HepG2 (cell line): ENCODE measurements at regions not wholly inside any gene's neighbourhood (a gene's known extent, or its start where the extent isn't known, plus 50 kb on each side); places are given as distances from the start of the nearest gene placed in this dataset.

Experiments used
- ATAC-seq: fragments of 200-7000 bp; cut with Tn5 transposase; 3 replicates; pipeline ENCODE4 v1.9.1; 2020; ENCODE audit warnings: mild to moderate bottlenecking, moderate library complexity
- BruUV-seq: library from RNA; stranded (reverse); fragments of 400-500 nt; replicated peaks from 2 replicates; lab custom pipeline; 2021; lab: Mats Ljungman, UMichigan
- CTCF ChIA-PET: fragments of 300-600 bp; formaldehyde crosslinking; extraction: SDS; loops from one replicate; lab custom pipeline; 2021; ENCODE audit warnings: low total read pairs, inconsistent platforms, low intra/inter-chr PET ratio; lab: Yijun Ruan, JAX
- POLR2A ChIA-PET: fragments of 350-600 bp; sonication (Branson Sonifier 250); formaldehyde crosslinking; loops from one replicate; lab custom pipeline; 2020; ENCODE audit warnings: antibody characterized with exemption, inconsistent platforms; lab: Yijun Ruan, JAX
- DNase-seq: peaks from one replicate; pipeline ENCODE4 v3.0.0-alpha.2; 2015; ENCODE audit warnings: low spot score
- FAIRE-seq: peaks from 3 replicates; lab custom pipeline; 2011; peaks lifted over from hg19 to GRCh38; lab: Jason Lieb, UNC
- H2AFZ ChIP-seq: one replicate; pipeline ENCODE4 v1.6.1; 2011; ENCODE audit warnings: low read length, inconsistent platforms
- H3K27ac ChIP-seq: fragments of 300-600 bp; 3 replicates; pipeline ENCODE4 v1.8.0; 2011; ENCODE audit warnings: mixed run types, mild to moderate bottlenecking, mixed read lengths, low read length, inconsistent platforms; ENCODE audit not compliant: insufficient read depth; ENCODE audit errors: extremely low read length
- H3K27me3 ChIP-seq, 2 experiments: fragments of 200-600 bp in 1 of 2; 2 replicates in 1 of 2; 3 replicates in 1 of 2; pipeline versions ENCODE4 v1.6.0 to v1.8.0; 2011; ENCODE audit warnings: low read length in 2 of 2, mild to moderate bottlenecking in 2 of 2, moderate library complexity in 2 of 2, inconsistent platforms in 1 of 2; ENCODE audit not compliant: insufficient read depth in 2 of 2, control insufficient read depth in 1 of 2
- H3K36me3 ChIP-seq, 2 experiments: fragments of 200-600 bp in 1 of 2; replicated peaks in 1 of 2; 2 replicates in 1 of 2; 3 replicates in 1 of 2; pipeline versions ENCODE4 v1.5.1 to v1.8.0; 2011; ENCODE audit warnings: low read length in 2 of 2, inconsistent platforms in 1 of 2; ENCODE audit not compliant: insufficient read depth in 2 of 2, control insufficient read depth in 1 of 2
- H3K4me1 ChIP-seq: 2 replicates; pipeline ENCODE4 v1.5.1; 2012; ENCODE audit warnings: low read length, inconsistent platforms; ENCODE audit not compliant: insufficient read depth
- H3K4me2 ChIP-seq: 2 replicates; pipeline ENCODE4 v1.6.0; 2011; ENCODE audit warnings: low read depth, low read length, inconsistent platforms
- H3K4me3 ChIP-seq, 3 experiments: fragments of 200-600 bp in 1 of 3; sonication (generic), shearing (Covaris generic) in 1 of 3; replicated peaks in 1 of 3; 2 replicates each; pipeline ENCODE4 v1.5.1; 2011 to 2016; ENCODE audit warnings: low read length in 3 of 3, inconsistent platforms in 2 of 3, low read depth in 2 of 3, mild to moderate bottlenecking in 2 of 3, control low read depth in 1 of 3, mixed read lengths in 1 of 3; ENCODE audit not compliant: insufficient read depth in 1 of 3
- H3K79me2 ChIP-seq: one replicate; pipeline ENCODE4 v1.6.1; 2011; ENCODE audit warnings: low read length, inconsistent platforms; ENCODE audit not compliant: insufficient read depth
- H3K9ac ChIP-seq: 2 replicates; pipeline ENCODE4 v1.6.0; 2011; ENCODE audit warnings: mild to moderate bottlenecking, low read depth, low read length, inconsistent platforms; ENCODE audit not compliant: insufficient read depth
- H3K9me3 ChIP-seq: 2 replicates; pipeline ENCODE4 v1.5.1; 2012; ENCODE audit warnings: mild to moderate bottlenecking, low read length
- H4K20me1 ChIP-seq: 2 replicates; pipeline ENCODE4 v1.6.0; 2011; ENCODE audit warnings: inconsistent platforms, mild to moderate bottlenecking, low read length, moderate library complexity; ENCODE audit not compliant: insufficient read depth
- BHLHE40 ChIP-seq: IDR thresholded peaks from 2 replicates; pipeline ENCODE4 v1.6.1; 2011; ENCODE audit warnings: low read length, improper control_type of control experiment
- CBX5 ChIP-seq: sonication (generic); formaldehyde crosslinking; IDR thresholded peaks from 2 replicates; pipeline ENCODE4 v1.4.0; 2020; ENCODE audit warnings: missing genetic modification reagents, borderline replicate concordance
- FOXK2 ChIP-seq: fragments of 450-650 bp; IDR thresholded peaks from 2 replicates; pipeline ENCODE4 v1.6.1; 2016
- HOXA3 ChIP-seq: sonication (generic); formaldehyde crosslinking; IDR thresholded peaks from 2 replicates; pipeline ENCODE4 v1.5.0; 2020; ENCODE audit warnings: missing genetic modification reagents
- JUND ChIP-seq: sonication (generic); formaldehyde crosslinking; IDR thresholded peaks from 2 replicates; pipeline ENCODE4 v1.8.0; 2022; ENCODE audit warnings: mild to moderate bottlenecking, missing genetic modification reagents
- KAT8 ChIP-seq: IDR thresholded peaks from 2 replicates; pipeline ENCODE4 v1.6.1; 2016; ENCODE audit warnings: missing genetic modification reagents, missing compliant biosample characterization
- MAFF ChIP-seq: IDR thresholded peaks from 2 replicates; pipeline ENCODE4 v1.6.1; 2011; ENCODE audit warnings: low read depth, low read length, improper control_type of control experiment
- SMYD3 ChIP-seq: sonication (generic); formaldehyde crosslinking; IDR thresholded peaks from 2 replicates; pipeline ENCODE4 v1.8.1; 2023; ENCODE audit warnings: mild to moderate bottlenecking, missing genetic modification reagents
- SP140L ChIP-seq: sonication (generic); formaldehyde crosslinking; IDR thresholded peaks from 2 replicates; pipeline ENCODE4 v1.4.0; 2020; ENCODE audit warnings: missing genetic modification reagents, borderline replicate concordance
- ZKSCAN8 ChIP-seq: IDR thresholded peaks from 2 replicates; pipeline ENCODE4 v1.6.1; 2016; ENCODE audit warnings: borderline replicate concordance, missing genetic modification reagents, missing compliant biosample characterization
- ZNF589 ChIP-seq: sonication (generic); formaldehyde crosslinking; conservative IDR thresholded peaks from 2 replicates; pipeline ENCODE4 v1.8.0; 2022; ENCODE audit warnings: mild to moderate bottlenecking, moderate library complexity, missing genetic modification reagents
- WGBS: methylation state at CpG from one replicate; pipeline ENCODE4 v1.1.6; 2017; ENCODE audit warnings: low lambda C conversion rate; 5-methylcytosine and 5-hydroxymethylcytosine counted together
- in situ Hi-C: cut with HindIII; loops from 2 replicates; pipeline ENCODE4 v1.10.0; 2017; ENCODE audit warnings: low pct_unique_long_range_greater_than_20kb; ENCODE audit not compliant: extremely low pct_ligation_motif_present
- intact Hi-C: fragments of 100-400 bp; cut with micrococcal nuclease; formaldehyde crosslinking; loops from one replicate; pipeline ENCODE4 v1.10.0; 2022; ENCODE audit not compliant: unreplicated experiment
- TF ChIP-seq, protein P1 (sequence below): sonication (generic); formaldehyde crosslinking; IDR thresholded peaks from 2 replicates; pipeline ENCODE4 v1.5.1; 2020; ENCODE audit warnings: mild to moderate bottlenecking, missing genetic modification reagents, moderate library complexity
- TF ChIP-seq, protein P2 (sequence below): sonication (generic); formaldehyde crosslinking; IDR thresholded peaks from 2 replicates; pipeline ENCODE4 v1.4.0; 2020; ENCODE audit warnings: missing genetic modification reagents, borderline replicate concordance
- TF ChIP-seq, protein P3 (sequence below), 2 experiments: sonication (generic) in 1 of 2; formaldehyde crosslinking in 1 of 2; IDR thresholded peaks; 2 replicates each; pipeline versions ENCODE4 v1.5.1 to v1.6.1; 2011 to 2020; ENCODE audit warnings: borderline replicate concordance in 1 of 2, low read depth in 1 of 2, low read length in 1 of 2, mild to moderate bottlenecking in 1 of 2, missing genetic modification reagents in 1 of 2, moderate library complexity in 1 of 2
- TF ChIP-seq, protein P4 (sequence below): sonication (generic); formaldehyde crosslinking; IDR thresholded peaks from 2 replicates; pipeline ENCODE4 v1.4.0; 2020; ENCODE audit warnings: mild to moderate bottlenecking, missing genetic modification reagents

DNA sequence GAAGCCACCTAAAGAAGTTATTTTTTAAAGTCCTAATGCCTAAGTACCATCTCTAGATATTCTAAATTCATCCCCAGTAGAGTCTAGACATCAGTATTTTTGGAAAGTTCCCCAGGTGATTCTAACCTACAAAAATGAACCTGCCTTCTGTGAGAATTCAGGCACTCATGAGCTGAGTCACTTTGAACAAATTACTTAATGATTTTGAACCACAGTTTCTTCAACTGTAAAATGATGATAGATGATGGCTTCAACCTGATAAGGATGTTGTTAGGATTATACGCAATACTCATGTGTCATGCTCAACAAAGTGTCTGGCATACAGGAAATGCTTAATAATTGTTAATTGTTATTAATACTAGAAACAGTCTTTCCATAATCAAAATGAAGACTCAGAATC is 82.8 kb upstream of the OR5AK2 start:
- in situ Hi-C loops: no loop called here
- no peak for TF ChIP-seq ZNF589 (CRISPR knock-in tag)
- no peak for TF ChIP-seq MAFF
- TF ChIP-seq, protein P1, sequence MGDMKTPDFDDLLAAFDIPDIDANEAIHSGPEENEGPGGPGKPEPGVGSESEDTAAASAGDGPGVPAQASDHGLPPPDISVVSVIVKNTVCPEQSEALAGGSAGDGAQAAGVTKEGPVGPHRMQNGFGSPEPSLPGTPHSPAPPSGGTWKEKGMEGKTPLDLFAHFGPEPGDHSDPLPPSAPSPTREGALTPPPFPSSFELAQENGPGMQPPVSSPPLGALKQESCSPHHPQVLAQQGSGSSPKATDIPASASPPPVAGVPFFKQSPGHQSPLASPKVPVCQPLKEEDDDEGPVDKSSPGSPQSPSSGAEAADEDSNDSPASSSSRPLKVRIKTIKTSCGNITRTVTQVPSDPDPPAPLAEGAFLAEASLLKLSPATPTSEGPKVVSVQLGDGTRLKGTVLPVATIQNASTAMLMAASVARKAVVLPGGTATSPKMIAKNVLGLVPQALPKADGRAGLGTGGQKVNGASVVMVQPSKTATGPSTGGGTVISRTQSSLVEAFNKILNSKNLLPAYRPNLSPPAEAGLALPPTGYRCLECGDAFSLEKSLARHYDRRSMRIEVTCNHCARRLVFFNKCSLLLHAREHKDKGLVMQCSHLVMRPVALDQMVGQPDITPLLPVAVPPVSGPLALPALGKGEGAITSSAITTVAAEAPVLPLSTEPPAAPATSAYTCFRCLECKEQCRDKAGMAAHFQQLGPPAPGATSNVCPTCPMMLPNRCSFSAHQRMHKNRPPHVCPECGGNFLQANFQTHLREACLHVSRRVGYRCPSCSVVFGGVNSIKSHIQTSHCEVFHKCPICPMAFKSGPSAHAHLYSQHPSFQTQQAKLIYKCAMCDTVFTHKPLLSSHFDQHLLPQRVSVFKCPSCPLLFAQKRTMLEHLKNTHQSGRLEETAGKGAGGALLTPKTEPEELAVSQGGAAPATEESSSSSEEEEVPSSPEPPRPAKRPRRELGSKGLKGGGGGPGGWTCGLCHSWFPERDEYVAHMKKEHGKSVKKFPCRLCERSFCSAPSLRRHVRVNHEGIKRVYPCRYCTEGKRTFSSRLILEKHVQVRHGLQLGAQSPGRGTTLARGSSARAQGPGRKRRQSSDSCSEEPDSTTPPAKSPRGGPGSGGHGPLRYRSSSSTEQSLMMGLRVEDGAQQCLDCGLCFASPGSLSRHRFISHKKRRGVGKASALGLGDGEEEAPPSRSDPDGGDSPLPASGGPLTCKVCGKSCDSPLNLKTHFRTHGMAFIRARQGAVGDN (CRISPR knock-in tag): no peak
- TF ChIP-seq HOXA3: no peak
- no peak for TF ChIP-seq SP140L (CRISPR knock-in tag)
- TF ChIP-seq FOXK2: no peak
- TF ChIP-seq, protein P2, sequence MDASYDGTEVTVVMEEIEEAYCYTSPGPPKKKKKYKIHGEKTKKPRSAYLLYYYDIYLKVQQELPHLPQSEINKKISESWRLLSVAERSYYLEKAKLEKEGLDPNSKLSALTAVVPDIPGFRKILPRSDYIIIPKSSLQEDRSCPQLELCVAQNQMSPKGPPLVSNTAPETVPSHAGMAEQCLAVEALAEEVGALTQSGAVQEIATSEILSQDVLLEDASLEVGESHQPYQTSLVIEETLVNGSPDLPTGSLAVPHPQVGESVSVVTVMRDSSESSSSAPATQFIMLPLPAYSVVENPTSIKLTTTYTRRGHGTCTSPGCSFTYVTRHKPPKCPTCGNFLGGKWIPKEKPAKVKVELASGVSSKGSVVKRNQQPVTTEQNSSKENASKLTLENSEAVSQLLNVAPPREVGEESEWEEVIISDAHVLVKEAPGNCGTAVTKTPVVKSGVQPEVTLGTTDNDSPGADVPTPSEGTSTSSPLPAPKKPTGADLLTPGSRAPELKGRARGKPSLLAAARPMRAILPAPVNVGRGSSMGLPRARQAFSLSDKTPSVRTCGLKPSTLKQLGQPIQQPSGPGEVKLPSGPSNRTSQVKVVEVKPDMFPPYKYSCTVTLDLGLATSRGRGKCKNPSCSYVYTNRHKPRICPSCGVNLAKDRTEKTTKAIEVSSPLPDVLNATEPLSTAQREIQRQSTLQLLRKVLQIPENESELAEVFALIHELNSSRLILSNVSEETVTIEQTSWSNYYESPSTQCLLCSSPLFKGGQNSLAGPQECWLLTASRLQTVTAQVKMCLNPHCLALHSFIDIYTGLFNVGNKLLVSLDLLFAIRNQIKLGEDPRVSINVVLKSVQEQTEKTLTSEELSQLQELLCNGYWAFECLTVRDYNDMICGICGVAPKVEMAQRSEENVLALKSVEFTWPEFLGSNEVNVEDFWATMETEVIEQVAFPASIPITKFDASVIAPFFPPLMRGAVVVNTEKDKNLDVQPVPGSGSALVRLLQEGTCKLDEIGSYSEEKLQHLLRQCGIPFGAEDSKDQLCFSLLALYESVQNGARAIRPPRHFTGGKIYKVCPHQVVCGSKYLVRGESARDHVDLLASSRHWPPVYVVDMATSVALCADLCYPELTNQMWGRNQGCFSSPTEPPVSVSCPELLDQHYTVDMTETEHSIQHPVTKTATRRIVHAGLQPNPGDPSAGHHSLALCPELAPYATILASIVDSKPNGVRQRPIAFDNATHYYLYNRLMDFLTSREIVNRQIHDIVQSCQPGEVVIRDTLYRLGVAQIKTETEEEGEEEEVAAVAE: no peak
- no peak for TF ChIP-seq KAT8 (CRISPR knock-in tag)
- no peak for TF ChIP-seq BHLHE40
- TF ChIP-seq, protein P3, sequence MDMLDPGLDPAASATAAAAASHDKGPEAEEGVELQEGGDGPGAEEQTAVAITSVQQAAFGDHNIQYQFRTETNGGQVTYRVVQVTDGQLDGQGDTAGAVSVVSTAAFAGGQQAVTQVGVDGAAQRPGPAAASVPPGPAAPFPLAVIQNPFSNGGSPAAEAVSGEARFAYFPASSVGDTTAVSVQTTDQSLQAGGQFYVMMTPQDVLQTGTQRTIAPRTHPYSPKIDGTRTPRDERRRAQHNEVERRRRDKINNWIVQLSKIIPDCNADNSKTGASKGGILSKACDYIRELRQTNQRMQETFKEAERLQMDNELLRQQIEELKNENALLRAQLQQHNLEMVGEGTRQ (IDR thresholded peaks at IDR 0.05; ENCODE audit: low read depth, low read length): no peak
- TF ChIP-seq, protein P3 (CRISPR knock-in tag; IDR thresholded peaks at IDR 0.05; ENCODE audit: borderline replicate concordance): no peak
- TF ChIP-seq CBX5: no peak
- no peak for TF ChIP-seq ZKSCAN8
- TF ChIP-seq, protein P4, sequence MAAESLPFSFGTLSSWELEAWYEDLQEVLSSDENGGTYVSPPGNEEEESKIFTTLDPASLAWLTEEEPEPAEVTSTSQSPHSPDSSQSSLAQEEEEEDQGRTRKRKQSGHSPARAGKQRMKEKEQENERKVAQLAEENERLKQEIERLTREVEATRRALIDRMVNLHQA: no peak
- TF ChIP-seq JUND (CRISPR knock-in tag): no peak
- TF ChIP-seq SMYD3: no peak

More for the DNA sequence above, 82.8 kb upstream of the OR5AK2 start:
- Histone ChIP-seq H4K20me1 (no peaks in the 10 kb centered on the region), H3K79me2 (no peaks in the 10 kb centered on the region), H3K36me3 (no peaks in the 10 kb centered on the region), H3K9ac (no peak overlapping the region), H3K27me3 (no peaks in the 10 kb centered on the region; a peak in 1 of 5 replicates), H3K4me3 (no peak overlapping the region), H3K27ac (no peak overlapping the region), H3K4me1 (no peaks in the 10 kb centered on the region), H2AFZ (no peak overlapping the region), H3K4me2 (no peak overlapping the region), H3K9me3 (no peaks in the 10 kb centered on the region)
- ATAC-seq: no peak
- ChIA-PET POLR2A (no interaction called here), CTCF (no interaction called here)
- DNase-seq: no peak
- intact Hi-C loops: no loop called here
- 0% methylated on average over 1 of the region's 1 CpG for WGBS
- BruUV-seq: no TSS peak
- FAIRE-seq: no peak
